SK-N-SH (cell line): ENCODE measurements at regions not wholly inside any gene's neighbourhood (a gene's known extent, or its start where the extent isn't known, plus 50 kb on each side); places are given as distances from the start of the nearest gene placed in this dataset.

Experiments
- CTCF ChIA-PET: fragments of 300-600, 350-600 bp; formaldehyde crosslinking; extraction: SDS; loops from one replicate; lab custom pipeline; 2021; lab: Yijun Ruan, JAX
- POLR2A ChIA-PET: fragments of 350-600 bp; sonication (Branson Sonifier 250); formaldehyde crosslinking; extraction: SDS; loops from one replicate; lab custom pipeline; 2020; ENCODE audit warnings: antibody characterized with exemption, inconsistent platforms; lab: Yijun Ruan, JAX
- DNase-seq: peaks from one replicate; pipeline ENCODE4 v3.0.0; 2012
- H2AFZ ChIP-seq: fragments of 200-600 bp; sonication (generic); 2 replicates; pipeline ENCODE4 v1.8.1; 2016; ENCODE audit warnings: antibody characterized with exemption, mild to moderate bottlenecking, low read depth
- H3F3A ChIP-seq: fragments of 200-600 bp; sonication (generic); replicated peaks from 2 replicates; pipeline ENCODE3; 2016; ENCODE audit warnings: antibody characterized with exemption, mild to moderate bottlenecking; ENCODE audit not compliant: insufficient read depth
- H3K27ac ChIP-seq, 2 experiments: fragments of 200-500 bp in 1 of 2; fragments of 200-600 bp in 1 of 2; sonication (Bioruptor generic) in 1 of 2; sonication (generic), shearing (Covaris generic) in 1 of 2; 2 replicates each; pipeline versions ENCODE4 v1.5.1 to v1.6.1; 2014 to 2016; ENCODE audit warnings: low read depth in 2 of 2, inconsistent platforms in 1 of 2, low read length in 1 of 2, mild to moderate bottlenecking in 1 of 2, mixed read lengths in 1 of 2
- H3K27me3 ChIP-seq: fragments of 200-600 bp; sonication (generic), shearing (Covaris generic); 2 replicates; pipeline ENCODE4 v1.6.1; 2016; ENCODE audit warnings: mixed run types; ENCODE audit not compliant: insufficient read depth
- H3K36me3 ChIP-seq, 2 experiments: fragments of 200-500 bp in 1 of 2; fragments of 200-600 bp in 1 of 2; sonication (Bioruptor generic) in 1 of 2; sonication (generic) in 1 of 2; replicated peaks in 1 of 2; 2 replicates each; pipeline versions ENCODE3 to v1.5.1; 2014 to 2016; ENCODE audit warnings: low read length in 1 of 2, mild to moderate bottlenecking in 1 of 2; ENCODE audit not compliant: insufficient read depth in 2 of 2, control insufficient read depth in 1 of 2
- H3K4me1 ChIP-seq, 2 experiments: fragments of 200-500 bp in 1 of 2; fragments of 200-600 bp in 1 of 2; sonication (Bioruptor generic) in 1 of 2; sonication (generic), shearing (Covaris generic) in 1 of 2; 2 replicates each; pipeline versions ENCODE4 v1.5.1 to v1.6.1; 2014 to 2016; ENCODE audit warnings: low read depth in 1 of 2, low read length in 1 of 2, mixed run types in 1 of 2; ENCODE audit not compliant: insufficient read depth in 2 of 2, control insufficient read depth in 1 of 2
- H3K4me2 ChIP-seq: fragments of 200-600 bp; sonication (generic), shearing (Covaris generic); 2 replicates; pipeline ENCODE4 v1.6.1; 2017; ENCODE audit warnings: mixed run types
- H3K4me3 ChIP-seq, 2 experiments: fragments of 200-500 bp in 1 of 2; fragments of 200-600 bp in 1 of 2; sonication (Bioruptor generic) in 1 of 2; sonication (generic), shearing (Covaris generic) in 1 of 2; 2 replicates each; pipeline versions ENCODE4 v1.5.1 to v1.8.1; 2014 to 2016; ENCODE audit warnings: low read depth in 2 of 2, inconsistent platforms in 1 of 2, low read length in 1 of 2, mild to moderate bottlenecking in 1 of 2, mixed read lengths in 1 of 2, moderate library complexity in 1 of 2
- H3K79me2 ChIP-seq: fragments of 200-600 bp; sonication (generic); 2 replicates; pipeline ENCODE4 v1.8.1; 2017; ENCODE audit warnings: mild to moderate bottlenecking; ENCODE audit not compliant: insufficient read depth
- H3K9ac ChIP-seq: fragments of 200-600 bp; sonication (generic); 2 replicates; pipeline ENCODE4 v1.6.1; 2017; ENCODE audit warnings: mixed run types
- H3K9me2 ChIP-seq: fragments of 200-600 bp; sonication (generic); 2 replicates; pipeline ENCODE4 v1.6.1; 2017; ENCODE audit warnings: mixed run types
- H3K9me3 ChIP-seq: fragments of 200-600 bp; sonication (generic); 2 replicates; pipeline ENCODE4 v1.6.1; 2017; ENCODE audit warnings: mixed run types, mild to moderate bottlenecking, moderate library complexity
- H4K20me1 ChIP-seq: fragments of 200-600 bp; sonication (generic); 2 replicates; pipeline ENCODE4 v1.6.1; 2017; ENCODE audit warnings: mild to moderate bottlenecking, mixed run types; ENCODE audit not compliant: insufficient read depth
- FOSL2 ChIP-seq: IDR thresholded peaks from 2 replicates; pipeline ENCODE4 v1.4.0; 2012; ENCODE audit warnings: low read depth, mild to moderate bottlenecking, moderate library complexity, borderline replicate concordance
- GATA2 ChIP-seq: sonication (generic); formaldehyde crosslinking; IDR thresholded peaks from 2 replicates; pipeline ENCODE4 v1.5.0; 2020; ENCODE audit warnings: mild to moderate bottlenecking, missing genetic modification reagents
- JUND ChIP-seq: IDR thresholded peaks from 2 replicates; pipeline ENCODE4 v1.4.0; 2012
- MEF2A ChIP-seq: IDR thresholded peaks from 2 replicates; pipeline ENCODE4 v1.4.0; 2012; ENCODE audit warnings: low read depth, borderline replicate concordance
- MXI1 ChIP-seq: IDR thresholded peaks from 2 replicates; pipeline ENCODE4 v1.6.1; 2012; ENCODE audit warnings: mild to moderate bottlenecking, low read depth, low read length, improper control_type of control experiment
- POLR2AphosphoS5 ChIP-seq: IDR thresholded peaks from 2 replicates; pipeline ENCODE4 v1.6.1; 2012; ENCODE audit warnings: low read depth, low read length
- RFX5 ChIP-seq: IDR thresholded peaks from 2 replicates; pipeline ENCODE4 v1.6.1; 2012; ENCODE audit warnings: mild to moderate bottlenecking, improper control_type of control experiment, low read length
- RXRA ChIP-seq: IDR thresholded peaks from 2 replicates; pipeline ENCODE4 v1.4.0; 2012; ENCODE audit warnings: low read depth, mild to moderate bottlenecking, borderline replicate concordance
- SMC3 ChIP-seq: IDR thresholded peaks from 2 replicates; pipeline ENCODE4 v1.6.1; 2012; ENCODE audit warnings: low read depth, low read length, improper control_type of control experiment
- TCF12 ChIP-seq: IDR thresholded peaks from 2 replicates; pipeline ENCODE4 v1.4.0; 2012
- TEAD4 ChIP-seq: IDR thresholded peaks from 2 replicates; pipeline ENCODE4 v1.4.0; 2012; ENCODE audit warnings: mild to moderate bottlenecking, borderline replicate concordance; ENCODE audit not compliant: insufficient read depth
- YY1 ChIP-seq: IDR thresholded peaks from 2 replicates; pipeline ENCODE4 v1.4.0; 2012; ENCODE audit warnings: low read depth, mild to moderate bottlenecking
- WGBS: methylation state at CpG from one replicate; pipeline ENCODE4 v1.1.6; 2017; ENCODE audit warnings: low lambda C conversion rate; 5-methylcytosine and 5-hydroxymethylcytosine counted together
- TF ChIP-seq, protein P1 (sequence below): fragments of 200-600 bp; sonication (generic); IDR thresholded peaks from 2 replicates; pipeline ENCODE4 v1.6.1; 2017; ENCODE audit warnings: antibody characterized with exemption, mild to moderate bottlenecking, moderate library complexity
- TF ChIP-seq, protein P2 (sequence below): IDR thresholded peaks from 2 replicates; pipeline ENCODE4 v1.6.1; 2012; ENCODE audit warnings: mild to moderate bottlenecking, low read depth, low read length, moderate library complexity
- TF ChIP-seq, protein P3 (sequence below): IDR thresholded peaks from 2 replicates; pipeline ENCODE4 v1.4.0; 2012; ENCODE audit warnings: low read depth, borderline replicate concordance
- TF ChIP-seq, protein P4 (sequence below): fragments of 150-350 bp; IDR thresholded peaks from 2 replicates; pipeline ENCODE4 v1.6.1; 2017; ENCODE audit warnings: antibody characterized with exemption, low read length, low read depth, borderline replicate concordance
- TF ChIP-seq, protein P5 (sequence below): IDR thresholded peaks from 2 replicates; pipeline ENCODE4 v1.4.0; 2012; ENCODE audit warnings: low read depth

DNA sequence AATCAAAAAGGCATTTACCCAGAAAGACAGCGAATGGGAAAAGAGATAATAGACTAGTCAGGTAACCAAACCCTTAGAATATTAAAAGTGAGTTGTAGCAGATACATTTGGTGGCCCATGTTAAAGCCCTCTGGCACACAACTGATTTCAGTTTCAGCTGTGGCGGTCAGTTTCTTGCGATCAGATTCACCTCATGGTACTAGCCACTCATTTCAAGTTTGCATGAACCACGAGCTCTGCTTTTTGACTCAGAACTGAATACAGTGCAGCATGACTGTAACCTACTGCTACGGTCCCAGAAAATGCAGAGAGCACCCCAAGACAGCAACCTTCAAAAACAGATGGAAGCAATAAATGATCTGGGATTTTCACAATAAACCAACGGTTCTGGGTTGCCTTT lies 919.1 kb upstream of the PCDH10 start:
- no peak overlapping the region for H3K4me3 ChIP-seq
- no peaks in the 10 kb centered on the region for H3F3A ChIP-seq
- ChIA-PET POLR2A (no interaction called here), CTCF (no interaction called here)
- no peak for DNase-seq
- no peak overlapping the region for H3K4me2 ChIP-seq
- H3K27me3 ChIP-seq: no peaks in the 10 kb centered on the region
- H3K79me2 ChIP-seq: no peaks in the 10 kb centered on the region
- no peaks in the 10 kb centered on the region for H3K4me1 ChIP-seq
- no peak overlapping the region for H3K9ac ChIP-seq
- no peak overlapping the region for H3K27ac ChIP-seq
- 9% methylated on average over 6 of the region's 6 CpGs for WGBS
- H2AFZ ChIP-seq: no peak overlapping the region
- H3K36me3 ChIP-seq: no peaks in the 10 kb centered on the region
- no peaks in the 10 kb centered on the region for H3K9me3 ChIP-seq
- TF ChIP-seq YY1: no peak
- TF ChIP-seq TCF12: no peak
- no peak for TF ChIP-seq RFX5
- no peak for TF ChIP-seq TEAD4
- TF ChIP-seq MEF2A: no peak
- no peak for TF ChIP-seq FOSL2
- TF ChIP-seq, protein P1, sequence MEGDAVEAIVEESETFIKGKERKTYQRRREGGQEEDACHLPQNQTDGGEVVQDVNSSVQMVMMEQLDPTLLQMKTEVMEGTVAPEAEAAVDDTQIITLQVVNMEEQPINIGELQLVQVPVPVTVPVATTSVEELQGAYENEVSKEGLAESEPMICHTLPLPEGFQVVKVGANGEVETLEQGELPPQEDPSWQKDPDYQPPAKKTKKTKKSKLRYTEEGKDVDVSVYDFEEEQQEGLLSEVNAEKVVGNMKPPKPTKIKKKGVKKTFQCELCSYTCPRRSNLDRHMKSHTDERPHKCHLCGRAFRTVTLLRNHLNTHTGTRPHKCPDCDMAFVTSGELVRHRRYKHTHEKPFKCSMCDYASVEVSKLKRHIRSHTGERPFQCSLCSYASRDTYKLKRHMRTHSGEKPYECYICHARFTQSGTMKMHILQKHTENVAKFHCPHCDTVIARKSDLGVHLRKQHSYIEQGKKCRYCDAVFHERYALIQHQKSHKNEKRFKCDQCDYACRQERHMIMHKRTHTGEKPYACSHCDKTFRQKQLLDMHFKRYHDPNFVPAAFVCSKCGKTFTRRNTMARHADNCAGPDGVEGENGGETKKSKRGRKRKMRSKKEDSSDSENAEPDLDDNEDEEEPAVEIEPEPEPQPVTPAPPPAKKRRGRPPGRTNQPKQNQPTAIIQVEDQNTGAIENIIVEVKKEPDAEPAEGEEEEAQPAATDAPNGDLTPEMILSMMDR: no peak
- TF ChIP-seq SMC3: no peak
- TF ChIP-seq MXI1: no peak
- no peak for TF ChIP-seq GATA2
- TF ChIP-seq JUND: no peak
- TF ChIP-seq, all 33 proteins: peak for 0
- no peaks in the 10 kb centered on the region for H3K9me2 ChIP-seq
- no peaks in the 10 kb centered on the region for H4K20me1 ChIP-seq

DNA sequence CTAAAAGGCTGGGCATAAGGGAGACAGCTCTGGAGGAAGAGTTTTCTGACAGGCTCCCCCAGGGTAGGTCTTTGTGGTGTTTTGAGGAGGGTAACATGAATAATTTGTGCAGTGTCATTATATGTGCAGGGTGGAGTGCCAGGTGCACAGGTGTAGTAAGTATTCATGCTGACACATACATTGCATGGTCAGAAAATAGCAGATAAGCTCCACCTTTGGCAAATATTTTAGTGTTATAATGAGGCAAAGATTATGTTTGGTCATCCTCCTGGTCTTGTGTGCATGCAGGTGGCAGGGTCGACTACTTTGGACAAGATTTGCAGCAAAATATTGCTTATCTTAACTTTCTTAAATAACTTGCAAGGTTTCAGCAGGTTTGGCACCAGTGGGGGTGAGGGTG lies 910.4 kb upstream of the PCDH10 start:
- Histone ChIP-seq H4K20me1 (no peaks in the 10 kb centered on the region), H3K4me2 (no peak overlapping the region), H2AFZ (no peak overlapping the region), H3K27me3 (no peaks in the 10 kb centered on the region), H3K27ac (no peak overlapping the region), H3K79me2 (no peaks in the 10 kb centered on the region), H3K9me3 (no peaks in the 10 kb centered on the region), H3K4me1 (no peaks in the 10 kb centered on the region), H3K9ac (no peak overlapping the region), H3K4me3 (no peak overlapping the region), H3K9me2 (no peaks in the 10 kb centered on the region)
- no peak for DNase-seq
- CTCF ChIA-PET: no interaction called here
- TF ChIP-seq, protein P2, sequence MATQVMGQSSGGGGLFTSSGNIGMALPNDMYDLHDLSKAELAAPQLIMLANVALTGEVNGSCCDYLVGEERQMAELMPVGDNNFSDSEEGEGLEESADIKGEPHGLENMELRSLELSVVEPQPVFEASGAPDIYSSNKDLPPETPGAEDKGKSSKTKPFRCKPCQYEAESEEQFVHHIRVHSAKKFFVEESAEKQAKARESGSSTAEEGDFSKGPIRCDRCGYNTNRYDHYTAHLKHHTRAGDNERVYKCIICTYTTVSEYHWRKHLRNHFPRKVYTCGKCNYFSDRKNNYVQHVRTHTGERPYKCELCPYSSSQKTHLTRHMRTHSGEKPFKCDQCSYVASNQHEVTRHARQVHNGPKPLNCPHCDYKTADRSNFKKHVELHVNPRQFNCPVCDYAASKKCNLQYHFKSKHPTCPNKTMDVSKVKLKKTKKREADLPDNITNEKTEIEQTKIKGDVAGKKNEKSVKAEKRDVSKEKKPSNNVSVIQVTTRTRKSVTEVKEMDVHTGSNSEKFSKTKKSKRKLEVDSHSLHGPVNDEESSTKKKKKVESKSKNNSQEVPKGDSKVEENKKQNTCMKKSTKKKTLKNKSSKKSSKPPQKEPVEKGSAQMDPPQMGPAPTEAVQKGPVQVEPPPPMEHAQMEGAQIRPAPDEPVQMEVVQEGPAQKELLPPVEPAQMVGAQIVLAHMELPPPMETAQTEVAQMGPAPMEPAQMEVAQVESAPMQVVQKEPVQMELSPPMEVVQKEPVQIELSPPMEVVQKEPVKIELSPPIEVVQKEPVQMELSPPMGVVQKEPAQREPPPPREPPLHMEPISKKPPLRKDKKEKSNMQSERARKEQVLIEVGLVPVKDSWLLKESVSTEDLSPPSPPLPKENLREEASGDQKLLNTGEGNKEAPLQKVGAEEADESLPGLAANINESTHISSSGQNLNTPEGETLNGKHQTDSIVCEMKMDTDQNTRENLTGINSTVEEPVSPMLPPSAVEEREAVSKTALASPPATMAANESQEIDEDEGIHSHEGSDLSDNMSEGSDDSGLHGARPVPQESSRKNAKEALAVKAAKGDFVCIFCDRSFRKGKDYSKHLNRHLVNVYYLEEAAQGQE: no peak
- TF ChIP-seq SMC3: no peak
- TF ChIP-seq, protein P1: no peak
- TF ChIP-seq, protein P3, sequence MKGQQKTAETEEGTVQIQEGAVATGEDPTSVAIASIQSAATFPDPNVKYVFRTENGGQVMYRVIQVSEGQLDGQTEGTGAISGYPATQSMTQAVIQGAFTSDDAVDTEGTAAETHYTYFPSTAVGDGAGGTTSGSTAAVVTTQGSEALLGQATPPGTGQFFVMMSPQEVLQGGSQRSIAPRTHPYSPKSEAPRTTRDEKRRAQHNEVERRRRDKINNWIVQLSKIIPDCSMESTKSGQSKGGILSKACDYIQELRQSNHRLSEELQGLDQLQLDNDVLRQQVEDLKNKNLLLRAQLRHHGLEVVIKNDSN: no peak
- no peak for TF ChIP-seq POLR2AphosphoS5
- TF ChIP-seq MXI1: no peak
- TF ChIP-seq RFX5: no peak
- no peak for TF ChIP-seq MEF2A
- TF ChIP-seq FOSL2: no peak
- TF ChIP-seq JUND: no peak
- no peak for TF ChIP-seq RXRA
- TF ChIP-seq, protein P4, sequence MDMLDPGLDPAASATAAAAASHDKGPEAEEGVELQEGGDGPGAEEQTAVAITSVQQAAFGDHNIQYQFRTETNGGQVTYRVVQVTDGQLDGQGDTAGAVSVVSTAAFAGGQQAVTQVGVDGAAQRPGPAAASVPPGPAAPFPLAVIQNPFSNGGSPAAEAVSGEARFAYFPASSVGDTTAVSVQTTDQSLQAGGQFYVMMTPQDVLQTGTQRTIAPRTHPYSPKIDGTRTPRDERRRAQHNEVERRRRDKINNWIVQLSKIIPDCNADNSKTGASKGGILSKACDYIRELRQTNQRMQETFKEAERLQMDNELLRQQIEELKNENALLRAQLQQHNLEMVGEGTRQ: no peak
- TF ChIP-seq, protein P5, sequence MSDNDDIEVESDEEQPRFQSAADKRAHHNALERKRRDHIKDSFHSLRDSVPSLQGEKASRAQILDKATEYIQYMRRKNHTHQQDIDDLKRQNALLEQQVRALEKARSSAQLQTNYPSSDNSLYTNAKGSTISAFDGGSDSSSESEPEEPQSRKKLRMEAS: no peak
- TF ChIP-seq, all 33 proteins: peak for 0
- POLR2A ChIA-PET: no interaction called here
- Histone ChIP-seq H3K36me3 (no peaks in the 10 kb centered on the region), H3F3A (no peaks in the 10 kb centered on the region)
- WGBS: 0% methylated on average over 1 of the region's 1 CpG
